Mesendoderm (in vitro differentiated cells): ENCODE measurements at regions not wholly inside any gene's neighbourhood (a gene's known extent, or its start where the extent isn't known, plus 50 kb on each side); places are given as distances from the start of the nearest gene placed in this dataset.

Source experiments
- DNase-seq: peaks from one replicate; pipeline ENCODE4 v3.0.0; 2013
- H2AK5ac ChIP-seq: 2 replicates; pipeline ENCODE4 v1.6.1; 2013; ENCODE audit warnings: low read length, inconsistent platforms
- H2BK120ac ChIP-seq: 2 replicates; pipeline ENCODE4 v1.6.1; 2013; ENCODE audit warnings: low read depth, mild to moderate bottlenecking, low read length, moderate library complexity, mixed read lengths
- H2BK15ac ChIP-seq: replicated peaks from 2 replicates; pipeline ENCODE4 v1.6.1; 2013; ENCODE audit warnings: low read depth, mild to moderate bottlenecking, moderate library complexity
- H2BK5ac ChIP-seq: 2 replicates; pipeline ENCODE4 v1.6.1; 2013; ENCODE audit warnings: low read length, inconsistent platforms
- H3K18ac ChIP-seq: 2 replicates; pipeline ENCODE4 v1.6.1; 2013; ENCODE audit warnings: mild to moderate bottlenecking, low read length, mixed read lengths
- H3K23ac ChIP-seq: one replicate; pipeline ENCODE4 v1.6.1; 2013; ENCODE audit warnings: low read length
- H3K27ac ChIP-seq: 2 replicates; pipeline ENCODE4 v1.5.1; 2013; ENCODE audit warnings: low read depth, mild to moderate bottlenecking, inconsistent platforms, low read length, moderate library complexity
- H3K27me3 ChIP-seq: 2 replicates; pipeline ENCODE4 v1.6.1; 2013; ENCODE audit warnings: low read length, control low read depth, mild to moderate bottlenecking, inconsistent platforms; ENCODE audit not compliant: insufficient read depth, poor library complexity
- H3K36me3 ChIP-seq: 2 replicates; pipeline ENCODE4 v1.6.1; 2013; ENCODE audit warnings: low read length, inconsistent platforms; ENCODE audit not compliant: control insufficient read depth, insufficient read depth
- H3K4ac ChIP-seq: one replicate; pipeline ENCODE4 v1.6.1; 2013; ENCODE audit warnings: low read depth, mild to moderate bottlenecking, low read length, moderate library complexity
- H3K4me1 ChIP-seq: 2 replicates; pipeline ENCODE4 v1.6.1; 2013; ENCODE audit warnings: low read depth, low read length, inconsistent platforms; ENCODE audit not compliant: control insufficient read depth
- H3K4me2 ChIP-seq: 2 replicates; pipeline ENCODE4 v1.6.1; 2013; ENCODE audit warnings: low read length
- H3K4me3 ChIP-seq: 2 replicates; pipeline ENCODE4 v1.5.1; 2013; ENCODE audit warnings: mild to moderate bottlenecking, low read length
- H3K56ac ChIP-seq: one replicate; pipeline ENCODE4 v1.6.1; 2013; ENCODE audit warnings: low read length
- H3K79me1 ChIP-seq: 2 replicates; pipeline ENCODE4 v1.6.1; 2013; ENCODE audit warnings: low read length, inconsistent platforms
- H3K79me2 ChIP-seq: 2 replicates; pipeline ENCODE4 v1.6.1; 2013; ENCODE audit warnings: mild to moderate bottlenecking, low read length; ENCODE audit not compliant: control insufficient read depth, insufficient read depth
- H3K9ac ChIP-seq: 2 replicates; pipeline ENCODE4 v1.6.1; 2013; ENCODE audit warnings: low read length, inconsistent platforms
- H4K5ac ChIP-seq: one replicate; pipeline ENCODE4 v1.6.1; 2013; ENCODE audit warnings: low read length
- H4K8ac ChIP-seq: one replicate; pipeline ENCODE4 v1.6.1; 2013; ENCODE audit warnings: low read depth, mild to moderate bottlenecking, control low read depth, low read length, moderate library complexity
- WGBS: extraction: QIAGEN DNeasy Blood & Tissue Kit; methylation state at CpG from one replicate; pipeline ENCODE4 v1.1.7; 2013; ENCODE audit warnings: low lambda C conversion rate, missing lambda C conversion rate; ENCODE audit not compliant: insufficient coverage; ENCODE audit errors: extremely low coverage; 5-methylcytosine and 5-hydroxymethylcytosine counted together

- no peak overlapping the region for H3K9ac ChIP-seq
- H2AK5ac ChIP-seq: no peak overlapping the region
- no peak overlapping the region for H3K56ac ChIP-seq
- no peaks in the 10 kb centered on the region for H3K79me2 ChIP-seq
- no peaks in the 10 kb centered on the region for H3K4me1 ChIP-seq
- H3K18ac ChIP-seq: no peak overlapping the region
- DNase-seq: no peak
- H3K4me2 ChIP-seq: no peak overlapping the region
- no peaks in the 10 kb centered on the region for H3K36me3 ChIP-seq
- no peak overlapping the region for H2BK15ac ChIP-seq
- H3K4ac ChIP-seq: no peak overlapping the region
- H3K27me3 ChIP-seq: no peaks in the 10 kb centered on the region
- H2BK5ac ChIP-seq: no peak overlapping the region
- H2BK120ac ChIP-seq: no peak overlapping the region
- no peaks in the 10 kb centered on the region for H3K79me1 ChIP-seq
- no peak overlapping the region for H3K27ac ChIP-seq
- no CpG with 5 or more reads among the region's 2 CpGs for WGBS
- H4K8ac ChIP-seq: no peak overlapping the region
- no peak overlapping the region for H3K23ac ChIP-seq
- no peak overlapping the region for H4K5ac ChIP-seq
- no peak overlapping the region for H3K4me3 ChIP-seq
Observed at GRCh38 chr10:109200646-109201045, 722.7 kb downstream of the XPNPEP1 start.

- H2BK5ac ChIP-seq: no peak overlapping the region
- H2BK120ac ChIP-seq: no peak overlapping the region
- no CpG with 5 or more reads among the region's 2 CpGs for WGBS
- H3K23ac ChIP-seq: no peak overlapping the region
- DNase-seq: no peak
- no peaks in the 10 kb centered on the region for H3K79me1 ChIP-seq
- no peak overlapping the region for H3K4me3 ChIP-seq
- H3K27me3 ChIP-seq: no peaks in the 10 kb centered on the region
- no peak overlapping the region for H2BK15ac ChIP-seq
- no peak overlapping the region for H4K5ac ChIP-seq
- H3K27ac ChIP-seq: no peak overlapping the region
- no peak overlapping the region for H3K9ac ChIP-seq
- H3K18ac ChIP-seq: no peak overlapping the region
- H3K56ac ChIP-seq: no peak overlapping the region
- H3K4ac ChIP-seq: no peak overlapping the region
- H3K36me3 ChIP-seq: no peaks in the 10 kb centered on the region
- no peak overlapping the region for H3K4me2 ChIP-seq
- H2AK5ac ChIP-seq: no peak overlapping the region
- H3K79me2 ChIP-seq: no peaks in the 10 kb centered on the region
- no peaks in the 10 kb centered on the region for H3K4me1 ChIP-seq
- no peak overlapping the region for H4K8ac ChIP-seq
Observed at GRCh38 chr10:109191823-109192222, 731.5 kb downstream of the XPNPEP1 start.

GRCh38 chr10:109191341-109191740, 732.0 kb downstream of the XPNPEP1 start:
- Histone ChIP-seq H3K79me1 (no peaks in the 10 kb centered on the region), H3K4ac (no peak overlapping the region), H3K23ac (no peak overlapping the region), H2BK5ac (no peak overlapping the region), H3K9ac (no peak overlapping the region), H3K56ac (no peak overlapping the region), H3K27me3 (no peaks in the 10 kb centered on the region), H3K18ac (no peak overlapping the region), H2BK120ac (no peak overlapping the region), H3K4me2 (no peak overlapping the region), H4K8ac (no peak overlapping the region), H3K36me3 (no peaks in the 10 kb centered on the region), H3K27ac (no peak overlapping the region), H3K4me3 (no peak overlapping the region), H2BK15ac (no peak overlapping the region), H3K4me1 (no peaks in the 10 kb centered on the region), H3K79me2 (no peaks in the 10 kb centered on the region), H4K5ac (no peak overlapping the region), H2AK5ac (no peak overlapping the region)
- WGBS: no CpG with 5 or more reads among the region's 5 CpGs
- no peak for DNase-seq

DNA sequence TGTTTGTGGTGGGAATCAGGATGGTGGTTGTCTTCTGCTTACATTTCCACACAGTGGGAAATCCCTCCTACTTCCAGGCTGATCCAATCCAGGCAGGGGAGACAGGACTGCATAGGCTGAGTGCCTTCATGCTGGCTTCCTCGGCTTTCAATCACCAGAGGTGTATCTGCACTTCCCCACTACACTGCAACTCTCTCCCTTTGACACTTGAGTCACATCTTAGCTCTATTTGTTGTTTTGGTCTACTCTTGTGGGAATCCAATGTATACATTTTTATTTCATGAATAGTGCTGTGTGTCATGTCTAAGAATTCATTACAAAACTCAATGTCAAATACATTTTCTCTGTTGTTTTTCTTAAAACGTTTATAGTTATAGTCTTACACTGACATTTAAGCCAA, 735.6 kb downstream of the XPNPEP1 start:
- Histone ChIP-seq H4K8ac (no peak overlapping the region), H2BK5ac (no peak overlapping the region), H3K79me2 (no peaks in the 10 kb centered on the region), H3K23ac (no peak overlapping the region), H4K5ac (no peak overlapping the region), H3K27ac (no peak overlapping the region), H2BK120ac (no peak overlapping the region), H3K56ac (no peak overlapping the region), H3K79me1 (no peaks in the 10 kb centered on the region), H3K27me3 (no peaks in the 10 kb centered on the region), H3K4me1 (no peaks in the 10 kb centered on the region), H2AK5ac (no peak overlapping the region), H3K9ac (no peak overlapping the region), H3K4me3 (no peak overlapping the region), H3K36me3 (no peaks in the 10 kb centered on the region), H3K4me2 (no peak overlapping the region), H3K18ac (no peak overlapping the region), H2BK15ac (no peak overlapping the region), H3K4ac (no peak overlapping the region)
- no peak for DNase-seq
- no CpG with 5 or more reads among the region's 2 CpGs for WGBS

DNA sequence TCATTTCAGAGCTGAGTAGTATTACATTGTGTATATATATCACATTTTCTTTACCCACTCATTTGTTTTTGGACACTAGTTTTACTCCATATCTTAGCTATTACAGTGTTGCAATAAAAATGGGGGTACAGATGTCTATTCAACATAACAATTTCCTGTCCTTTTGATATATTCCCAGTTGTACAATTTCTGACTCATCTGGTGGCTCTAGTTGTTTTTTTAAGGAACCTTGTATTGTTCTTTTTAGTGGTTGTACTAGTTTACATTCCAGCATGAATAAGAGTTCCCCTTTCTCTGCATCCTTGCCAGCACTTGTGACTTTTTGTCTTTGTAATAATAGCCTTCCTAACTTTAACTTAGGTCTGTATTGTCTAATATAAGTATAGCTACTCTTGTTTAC, 739.9 kb downstream of the XPNPEP1 start:
- no peaks in the 10 kb centered on the region for H3K36me3 ChIP-seq
- H3K79me1 ChIP-seq: no peaks in the 10 kb centered on the region
- H3K4ac ChIP-seq: no peak overlapping the region
- no peak overlapping the region for H3K4me2 ChIP-seq
- H2BK120ac ChIP-seq: no peak overlapping the region
- no peak overlapping the region for H3K56ac ChIP-seq
- H2BK5ac ChIP-seq: no peak overlapping the region
- H3K9ac ChIP-seq: no peak overlapping the region
- no peak overlapping the region for H4K5ac ChIP-seq
- H4K8ac ChIP-seq: no peak overlapping the region
- H3K27ac ChIP-seq: no peak overlapping the region
- no peak for DNase-seq
- H3K4me1 ChIP-seq: no peaks in the 10 kb centered on the region
- no peaks in the 10 kb centered on the region for H3K27me3 ChIP-seq
- H3K4me3 ChIP-seq: no peak overlapping the region
- no peaks in the 10 kb centered on the region for H3K79me2 ChIP-seq
- H3K18ac ChIP-seq: no peak overlapping the region
- no peak overlapping the region for H2BK15ac ChIP-seq
- no peak overlapping the region for H3K23ac ChIP-seq
- H2AK5ac ChIP-seq: no peak overlapping the region

DNA sequence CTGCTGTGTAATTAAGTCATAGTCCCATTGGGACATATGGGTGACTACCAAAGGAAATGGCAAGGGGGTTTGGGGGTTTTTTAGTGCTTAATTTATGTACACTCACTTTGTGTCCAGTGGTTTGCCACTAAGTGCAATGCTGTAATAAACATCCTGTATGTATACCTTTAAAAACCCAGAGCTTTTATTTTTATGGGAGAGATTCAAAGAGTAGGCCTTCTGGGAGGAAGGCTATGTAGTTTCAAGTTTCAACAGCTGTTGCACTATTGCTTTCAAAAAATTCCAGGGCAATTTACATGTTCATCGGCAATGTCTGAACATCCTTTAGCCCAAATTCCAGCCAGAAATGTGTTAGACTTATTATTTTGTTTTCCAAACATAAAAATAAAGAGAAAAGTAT, 744.7 kb downstream of the XPNPEP1 start:
- no peak overlapping the region for H3K18ac ChIP-seq
- H3K79me1 ChIP-seq: no peaks in the 10 kb centered on the region
- H3K79me2 ChIP-seq: no peaks in the 10 kb centered on the region
- H3K27ac ChIP-seq: no peak overlapping the region
- no peak overlapping the region for H2BK15ac ChIP-seq
- H3K4ac ChIP-seq: no peak overlapping the region
- H3K36me3 ChIP-seq: no peaks in the 10 kb centered on the region
- H3K56ac ChIP-seq: no peak overlapping the region
- no peak overlapping the region for H3K23ac ChIP-seq
- H3K27me3 ChIP-seq: no peaks in the 10 kb centered on the region
- H4K5ac ChIP-seq: no peak overlapping the region
- no peak overlapping the region for H3K9ac ChIP-seq
- DNase-seq: no peak
- H3K4me1 ChIP-seq: no peaks in the 10 kb centered on the region
- no peak overlapping the region for H3K4me3 ChIP-seq
- WGBS: no CpG with 5 or more reads among the region's 1 CpG
- no peak overlapping the region for H2AK5ac ChIP-seq
- no peak overlapping the region for H2BK120ac ChIP-seq
- no peak overlapping the region for H4K8ac ChIP-seq
- no peak overlapping the region for H2BK5ac ChIP-seq
- no peak overlapping the region for H3K4me2 ChIP-seq
